Trophoblast cell (in vitro differentiated cells and primary cell): ENCODE measurements at regions not wholly inside any gene's neighbourhood (a gene's known extent, or its start where the extent isn't known, plus 50 kb on each side); places are given as distances from the start of the nearest gene placed in this dataset.
A peak's percentile ranks its signal among the peaks of the same experiment; 100 is the strongest.

ENCODE experiments used
- DNase-seq, 2 donors: peaks; one replicate each; pipeline ENCODE4 v3.0.0-alpha.2; 2016
- H2AFZ ChIP-seq: 2 replicates; pipeline ENCODE4 v1.6.1; 2013; ENCODE audit warnings: low read length, moderate library complexity, mild to moderate bottlenecking; ENCODE audit not compliant: insufficient read depth, poor library complexity
- H2AK5ac ChIP-seq: 2 replicates; pipeline ENCODE4 v1.6.1; 2013; ENCODE audit warnings: mild to moderate bottlenecking, low read length
- H2BK120ac ChIP-seq: 2 replicates; pipeline ENCODE4 v1.6.1; 2013; ENCODE audit warnings: low read length, mild to moderate bottlenecking, moderate library complexity; ENCODE audit not compliant: insufficient read depth, poor library complexity
- H2BK12ac ChIP-seq: 2 replicates; pipeline ENCODE4 v1.6.1; 2013; ENCODE audit warnings: mild to moderate bottlenecking, low read length, moderate library complexity
- H2BK5ac ChIP-seq: 2 replicates; pipeline ENCODE4 v1.6.1; 2013; ENCODE audit warnings: low read length, low read depth, moderate library complexity, mild to moderate bottlenecking; ENCODE audit not compliant: poor library complexity
- H3K14ac ChIP-seq: 2 replicates; pipeline ENCODE4 v1.6.1; 2013; ENCODE audit warnings: mild to moderate bottlenecking, low read length
- H3K18ac ChIP-seq: 2 replicates; pipeline ENCODE4 v1.6.1; 2013; ENCODE audit warnings: mild to moderate bottlenecking, low read length
- H3K23ac ChIP-seq: 2 replicates; pipeline ENCODE4 v1.6.1; 2013; ENCODE audit warnings: low read length
- H3K27ac ChIP-seq: 2 replicates; pipeline ENCODE4 v1.5.1; 2013; ENCODE audit warnings: low read depth, mild to moderate bottlenecking, inconsistent platforms, low read length, moderate library complexity
- H3K27me3 ChIP-seq: 2 replicates; pipeline ENCODE4 v1.6.1; 2013; ENCODE audit warnings: inconsistent platforms, mild to moderate bottlenecking, low read length, moderate library complexity; ENCODE audit not compliant: insufficient read depth
- H3K36me3 ChIP-seq, 2 experiments: 1 replicate in 1 of 2; 2 replicates in 1 of 2; pipeline ENCODE4 v1.6.1; 2013; ENCODE audit warnings: low read length in 2 of 2, mild to moderate bottlenecking in 2 of 2, moderate library complexity in 1 of 2; ENCODE audit not compliant: insufficient read depth in 2 of 2, control insufficient read depth in 1 of 2
- H3K4ac ChIP-seq: 2 replicates; pipeline ENCODE4 v1.6.1; 2013; ENCODE audit warnings: low read depth, mild to moderate bottlenecking, low read length, moderate library complexity
- H3K4me1 ChIP-seq, 2 experiments: 1 replicate in 1 of 2; 2 replicates in 1 of 2; pipeline ENCODE4 v1.6.1; 2013; ENCODE audit warnings: low read length in 2 of 2, mild to moderate bottlenecking in 2 of 2, moderate library complexity in 1 of 2; ENCODE audit not compliant: insufficient read depth in 2 of 2, control insufficient read depth in 1 of 2
- H3K4me2 ChIP-seq: 2 replicates; pipeline ENCODE4 v1.6.1; 2013; ENCODE audit warnings: inconsistent platforms, mild to moderate bottlenecking, low read length, moderate library complexity
- H3K4me3 ChIP-seq: 2 replicates; pipeline ENCODE4 v1.5.1; 2013; ENCODE audit warnings: mild to moderate bottlenecking, low read depth, low read length, inconsistent platforms
- H3K79me1 ChIP-seq: one replicate; pipeline ENCODE4 v1.6.1; 2013; ENCODE audit warnings: low read length
- H3K79me2 ChIP-seq: 2 replicates; pipeline ENCODE4 v1.6.1; 2013; ENCODE audit warnings: low read length, mild to moderate bottlenecking; ENCODE audit not compliant: control insufficient read depth, insufficient read depth, poor library complexity
- H3K9ac ChIP-seq: 2 replicates; pipeline ENCODE4 v1.6.1; 2013; ENCODE audit warnings: mild to moderate bottlenecking, low read length
- H3K9me3 ChIP-seq: 2 replicates; pipeline ENCODE4 v1.6.1; 2013; ENCODE audit warnings: low read depth, mild to moderate bottlenecking, control low read depth, inconsistent platforms, low read length; ENCODE audit not compliant: insufficient read depth
- H4K12ac ChIP-seq: 2 replicates; pipeline ENCODE4 v1.6.1; 2013; ENCODE audit warnings: low read depth, mild to moderate bottlenecking, low read length, moderate library complexity
- H4K8ac ChIP-seq: 2 replicates; pipeline ENCODE4 v1.6.1; 2013; ENCODE audit warnings: low read depth, mild to moderate bottlenecking, low read length, moderate library complexity
- H4K91ac ChIP-seq: one replicate; pipeline ENCODE4 v1.6.1; 2013; ENCODE audit warnings: low read depth, mild to moderate bottlenecking, low read length, moderate library complexity
- WGBS: extraction: QIAGEN DNeasy Blood & Tissue Kit; methylation state at CpG from one replicate; pipeline ENCODE4 v1.1.7; 2013; ENCODE audit warnings: missing lambda C conversion rate; ENCODE audit not compliant: insufficient read length, insufficient coverage; ENCODE audit errors: extremely low coverage; 5-methylcytosine and 5-hydroxymethylcytosine counted together

DNA sequence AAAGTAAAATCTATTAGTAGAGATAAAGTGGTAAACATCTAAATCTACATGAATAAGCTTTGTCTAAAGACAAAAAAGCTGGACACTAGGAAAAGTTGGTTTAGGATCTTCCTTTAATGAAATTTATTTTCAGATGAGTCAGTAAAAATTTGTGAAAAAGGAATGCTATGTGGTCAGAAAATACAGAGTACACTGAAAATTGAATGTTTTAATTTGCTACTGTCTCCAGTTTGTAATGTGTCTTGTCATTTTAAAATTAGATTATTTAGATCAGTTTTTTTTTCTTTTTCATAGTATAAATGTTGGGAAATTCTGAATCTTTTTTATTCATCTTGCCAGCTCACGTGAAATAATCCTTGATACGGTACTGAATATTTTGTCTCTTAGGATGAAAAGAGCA, 56.9 kb downstream of the SLITRK6 start:
- Histone ChIP-seq H3K9me3 (no peaks in the 10 kb centered on the region), H2BK120ac (no peak overlapping the region), H3K79me2 (no peaks in the 10 kb centered on the region), H2AFZ (no peak overlapping the region), H3K14ac (no peak overlapping the region), H3K4me2 (no peak overlapping the region), H3K79me1 (no peaks in the 10 kb centered on the region), H3K9ac (no peak overlapping the region), H4K8ac (no peak overlapping the region), H4K12ac (no peak overlapping the region), H3K18ac (no peak overlapping the region), H3K27me3 (no peaks in the 10 kb centered on the region), H3K4ac (no peak overlapping the region), H3K4me1 (no peaks in the 10 kb centered on the region), H2BK12ac (no peak overlapping the region), H3K4me3 (no peak overlapping the region), H2AK5ac (no peak overlapping the region), H4K91ac (no peak overlapping the region), H2BK5ac (no peak overlapping the region), H3K27ac (no peak overlapping the region), H3K23ac (no peak overlapping the region), H3K36me3 (no peaks in the 10 kb centered on the region)
- no CpG with 5 or more reads among the region's 2 CpGs for WGBS
- no peak for DNase-seq

GRCh38 chr13:85741017-85741416, 58.2 kb downstream of the SLITRK6 start:
- Histone ChIP-seq H3K4me3 (no peak overlapping the region), H3K36me3 (no peaks in the 10 kb centered on the region), H4K8ac (no peak overlapping the region), H2BK12ac (no peak overlapping the region), H2AFZ (no peak overlapping the region), H3K4me1 (no peaks in the 10 kb centered on the region), H3K27me3 (no peaks in the 10 kb centered on the region), H3K9me3 (no peaks in the 10 kb centered on the region), H3K4me2 (no peak overlapping the region), H3K18ac (no peak overlapping the region), H4K91ac (no peak overlapping the region), H3K79me1 (no peaks in the 10 kb centered on the region), H2BK120ac (no peak overlapping the region), H3K27ac (no peak overlapping the region), H3K4ac (no peak overlapping the region), H3K79me2 (no peaks in the 10 kb centered on the region), H2AK5ac (no peak overlapping the region), H3K14ac (no peak overlapping the region), H3K23ac (no peak overlapping the region), H3K9ac (no peak overlapping the region), H2BK5ac (no peak overlapping the region), H4K12ac (no peak overlapping the region)
- no peak for DNase-seq
- WGBS, result no CpG with 5 or more reads among the region's 3 CpGs

DNA sequence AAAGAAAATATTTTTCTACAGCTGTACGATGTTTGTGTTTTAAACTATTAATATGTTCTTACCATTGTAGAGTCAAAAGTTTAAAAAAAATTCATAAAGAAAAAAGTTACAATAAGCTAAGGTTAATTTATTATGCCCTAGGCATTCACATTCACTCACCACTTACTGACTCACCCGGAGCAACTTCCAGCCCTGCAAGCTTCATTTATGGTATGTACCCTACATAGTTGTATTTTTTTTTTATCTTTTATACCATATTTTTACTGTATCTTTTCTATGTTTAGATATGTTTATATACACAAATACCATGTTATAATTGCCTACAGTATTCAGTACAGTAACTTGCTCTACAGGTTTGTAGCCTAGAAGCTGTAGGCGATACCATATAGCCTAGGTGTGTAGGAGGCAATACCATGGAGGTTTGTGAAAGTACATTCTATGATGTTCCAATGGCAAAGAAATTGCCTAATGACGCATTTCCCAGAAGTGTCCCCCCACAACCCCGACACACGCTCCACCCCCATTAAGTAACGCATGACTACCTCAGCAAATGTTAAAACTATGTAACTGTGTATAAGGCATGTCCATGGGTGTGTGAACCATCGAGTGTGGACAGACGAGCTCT, 60.4 kb downstream of the SLITRK6 start:
- Histone ChIP-seq H3K36me3 (no peaks in the 10 kb centered on the region), H2BK12ac (no peak overlapping the region), H4K91ac (no peak overlapping the region), H4K12ac (no peak overlapping the region), H3K9ac (no peak overlapping the region), H3K27ac (no peak overlapping the region), H3K4ac (no peak overlapping the region), H2AFZ (no peak overlapping the region), H3K9me3 (no peaks in the 10 kb centered on the region), H3K14ac (no peak overlapping the region), H3K79me1 (no peaks in the 10 kb centered on the region), H3K4me1 (no peaks in the 10 kb centered on the region), H3K23ac (no peak overlapping the region), H3K18ac (no peak overlapping the region), H4K8ac (no peak overlapping the region), H2AK5ac (no peak overlapping the region), H3K27me3 (no peaks in the 10 kb centered on the region), H2BK120ac (no peak overlapping the region), H3K4me3 (no peak overlapping the region), H3K4me2 (no peak overlapping the region), H3K79me2 (no peaks in the 10 kb centered on the region), H2BK5ac (no peak overlapping the region)
- DNase-seq, result peak; percentile 0 to 3
- no CpG with 5 or more reads among the region's 9 CpGs for WGBS

DNA sequence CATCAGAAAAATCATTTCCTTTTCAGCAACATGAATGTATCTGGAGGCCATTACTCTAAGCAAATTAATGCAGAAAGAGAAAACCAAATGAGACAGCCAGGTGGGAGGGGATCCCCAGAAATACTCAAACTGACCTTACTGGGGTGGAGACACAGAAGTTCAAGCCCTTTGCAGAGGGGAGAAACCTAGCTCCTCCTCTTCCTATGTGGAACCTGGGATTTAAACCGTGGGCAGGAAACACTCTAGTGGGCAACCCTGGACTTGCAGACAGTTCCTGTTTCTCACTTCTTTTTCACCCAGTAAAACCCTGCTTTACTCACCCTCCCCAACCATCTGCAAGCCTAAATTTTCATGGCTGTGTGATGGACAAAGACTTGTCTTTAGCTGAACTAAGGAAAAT, 61.3 kb downstream of the SLITRK6 start:
- H3K14ac ChIP-seq, result no peak overlapping the region
- no peak overlapping the region for H2BK5ac ChIP-seq
- H3K79me2 ChIP-seq, result no peaks in the 10 kb centered on the region
- H2BK120ac ChIP-seq, result no peak overlapping the region
- no peak overlapping the region for H4K12ac ChIP-seq
- H3K4me3 ChIP-seq, result no peak overlapping the region
- H2AFZ ChIP-seq, result no peak overlapping the region
- no peak overlapping the region for H2AK5ac ChIP-seq
- H3K4ac ChIP-seq, result no peak overlapping the region
- no peak overlapping the region for H3K23ac ChIP-seq
- H3K9me3 ChIP-seq, result no peaks in the 10 kb centered on the region
- WGBS, result no CpG with 5 or more reads among the region's 1 CpG
- no peak overlapping the region for H3K4me2 ChIP-seq
- no peak for DNase-seq
- H3K79me1 ChIP-seq, result no peaks in the 10 kb centered on the region
- H2BK12ac ChIP-seq, result no peak overlapping the region
- H3K9ac ChIP-seq, result no peak overlapping the region
- H3K18ac ChIP-seq, result no peak overlapping the region
- H4K91ac ChIP-seq, result no peak overlapping the region
- H3K36me3 ChIP-seq, result no peaks in the 10 kb centered on the region
- no peaks in the 10 kb centered on the region for H3K4me1 ChIP-seq
- H3K27me3 ChIP-seq, result no peaks in the 10 kb centered on the region
- no peak overlapping the region for H3K27ac ChIP-seq
- no peak overlapping the region for H4K8ac ChIP-seq
